ENCODE measurements at regions not wholly inside any gene's neighbourhood (a gene's known extent, or its start where the extent isn't known, plus 50 kb on each side); places are given as distances from the start of the nearest gene placed in this dataset.

GRCh38 chr12:78386871-78387270, 477.7 kb upstream of the SYT1 start:
- Histone ChIP-seq H3K4me1 (no peaks in the 10 kb centered on the region), H3K79me2 (ENCODE audit: low read depth) (no peaks in the 10 kb centered on the region), H3K27ac (no peak overlapping the region), H2AFZ (replicated peaks) (no peak overlapping the region), H4K20me1 (ENCODE audit: low read depth) (no peaks in the 10 kb centered on the region), H3K36me3 (no peaks in the 10 kb centered on the region), H3K4me2 (no peak overlapping the region), H3K9ac (no peak overlapping the region), H3K27me3 (no peaks in the 10 kb centered on the region), H3K9me3 (ENCODE audit: low read depth) (no peaks in the 10 kb centered on the region), H3F3A (ENCODE audit: low read depth) (no peaks in the 10 kb centered on the region), H3K4me3 (no peak overlapping the region)
- Mint-ChIP-seq H3K4me1 (no peaks in the 10 kb centered on the region), H3K36me3 (no peaks in the 10 kb centered on the region), H3K27me3 (ENCODE audit: insufficient read depth, low read depth) (no peaks in the 10 kb centered on the region), H3K4me3 (no peak overlapping the region), H3K27ac (no peak overlapping the region), H3K9me3 (no peaks in the 10 kb centered on the region)
- no peak for DNase-seq (ENCODE audit: low spot score)
- TF ChIP-seq, protein P1, sequence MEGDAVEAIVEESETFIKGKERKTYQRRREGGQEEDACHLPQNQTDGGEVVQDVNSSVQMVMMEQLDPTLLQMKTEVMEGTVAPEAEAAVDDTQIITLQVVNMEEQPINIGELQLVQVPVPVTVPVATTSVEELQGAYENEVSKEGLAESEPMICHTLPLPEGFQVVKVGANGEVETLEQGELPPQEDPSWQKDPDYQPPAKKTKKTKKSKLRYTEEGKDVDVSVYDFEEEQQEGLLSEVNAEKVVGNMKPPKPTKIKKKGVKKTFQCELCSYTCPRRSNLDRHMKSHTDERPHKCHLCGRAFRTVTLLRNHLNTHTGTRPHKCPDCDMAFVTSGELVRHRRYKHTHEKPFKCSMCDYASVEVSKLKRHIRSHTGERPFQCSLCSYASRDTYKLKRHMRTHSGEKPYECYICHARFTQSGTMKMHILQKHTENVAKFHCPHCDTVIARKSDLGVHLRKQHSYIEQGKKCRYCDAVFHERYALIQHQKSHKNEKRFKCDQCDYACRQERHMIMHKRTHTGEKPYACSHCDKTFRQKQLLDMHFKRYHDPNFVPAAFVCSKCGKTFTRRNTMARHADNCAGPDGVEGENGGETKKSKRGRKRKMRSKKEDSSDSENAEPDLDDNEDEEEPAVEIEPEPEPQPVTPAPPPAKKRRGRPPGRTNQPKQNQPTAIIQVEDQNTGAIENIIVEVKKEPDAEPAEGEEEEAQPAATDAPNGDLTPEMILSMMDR (IDR thresholded peaks at IDR 0.05): no peak
- TF ChIP-seq EZH2phosphoT487 (IDR thresholded peaks at IDR 0.05) (no peak), EZH2 (IDR thresholded peaks at IDR 0.05) (no peak)

GRCh38 chr12:78387721-78388120, 476.9 kb upstream of the SYT1 start:
- Histone ChIP-seq H4K20me1 (ENCODE audit: low read depth) (no peaks in the 10 kb centered on the region), H3K79me2 (ENCODE audit: low read depth) (no peaks in the 10 kb centered on the region), H3K9me3 (ENCODE audit: low read depth) (no peaks in the 10 kb centered on the region), H3F3A (ENCODE audit: low read depth) (no peaks in the 10 kb centered on the region), H3K4me1 (no peaks in the 10 kb centered on the region), H3K36me3 (no peaks in the 10 kb centered on the region), H3K27me3 (no peaks in the 10 kb centered on the region), H3K27ac (no peak overlapping the region), H3K9ac (no peak overlapping the region), H3K4me2 (no peak overlapping the region), H3K4me3 (no peak overlapping the region), H2AFZ (replicated peaks) (no peak overlapping the region)
- no peaks in the 10 kb centered on the region for H3K36me3 Mint-ChIP-seq
- H3K27ac Mint-ChIP-seq: no peak overlapping the region
- no peaks in the 10 kb centered on the region for H3K9me3 Mint-ChIP-seq
- no peaks in the 10 kb centered on the region for H3K4me1 Mint-ChIP-seq
- H3K27me3 Mint-ChIP-seq (ENCODE audit: insufficient read depth, low read depth): no peaks in the 10 kb centered on the region
- no peak for TF ChIP-seq EZH2phosphoT487 (IDR thresholded peaks at IDR 0.05)
- TF ChIP-seq, protein P1 (IDR thresholded peaks at IDR 0.05): no peak
- TF ChIP-seq EZH2 (IDR thresholded peaks at IDR 0.05): no peak
- H3K4me3 Mint-ChIP-seq: no peak overlapping the region
- no peak for DNase-seq (ENCODE audit: low spot score)

- no peak for DNase-seq (ENCODE audit: low spot score)
- no peaks in the 10 kb centered on the region for H4K20me1 ChIP-seq (ENCODE audit: low read depth)
- H2AFZ ChIP-seq (replicated peaks): peak overlapping the region; percentile 95
- H3K27ac Mint-ChIP-seq: no peak overlapping the region
- H3K27me3 Mint-ChIP-seq (ENCODE audit: insufficient read depth, low read depth): no peaks in the 10 kb centered on the region
- H3K4me3 Mint-ChIP-seq: no peak overlapping the region
- H3K36me3 Mint-ChIP-seq: no peaks in the 10 kb centered on the region
- no peaks in the 10 kb centered on the region for H3K27me3 ChIP-seq
- TF ChIP-seq EZH2 (IDR thresholded peaks at IDR 0.05) (no peak), EZH2phosphoT487 (IDR thresholded peaks at IDR 0.05) (no peak)
- TF ChIP-seq, protein P1 (IDR thresholded peaks at IDR 0.05): no peak
- no peak overlapping the region for H3K4me2 ChIP-seq
- H3K36me3 ChIP-seq: no peaks in the 10 kb centered on the region
- no peaks in the 10 kb centered on the region for H3K79me2 ChIP-seq (ENCODE audit: low read depth)
- no peaks in the 10 kb centered on the region for H3F3A ChIP-seq (ENCODE audit: low read depth)
- no peak overlapping the region for H3K4me3 ChIP-seq
- H3K9me3 ChIP-seq (ENCODE audit: low read depth): no peaks in the 10 kb centered on the region
- no peaks in the 10 kb centered on the region for H3K4me1 ChIP-seq
- H3K9me3 Mint-ChIP-seq: no peaks in the 10 kb centered on the region
- no peaks in the 10 kb centered on the region for H3K4me1 Mint-ChIP-seq
- no peak overlapping the region for H3K27ac ChIP-seq
- H3K9ac ChIP-seq: no peak overlapping the region
These were observed 476.1 kb upstream of the SYT1 start for GRCh38 chr12:78388461-78388860.

All from neural progenitor cell (in vitro differentiated cells).